Ishikawa (cell line): ENCODE measurements at regions not wholly inside any gene's neighbourhood (a gene's known extent, or its start where the extent isn't known, plus 50 kb on each side); places are given as distances from the start of the nearest gene placed in this dataset.

Experiments
- CEBPB ChIP-seq: IDR thresholded peaks from 2 replicates; pipeline ENCODE4 v1.6.1; 2012
- CREB1 ChIP-seq: IDR thresholded peaks from 2 replicates; pipeline ENCODE4 v1.6.1; 2012; ENCODE audit warnings: low read depth
- EGR1 ChIP-seq: IDR thresholded peaks from 2 replicates; pipeline ENCODE4 v1.6.1; 2012
- EP300 ChIP-seq: IDR thresholded peaks from 2 replicates; pipeline ENCODE4 v1.6.1; 2012; ENCODE audit warnings: borderline replicate concordance
- FOXM1 ChIP-seq: IDR thresholded peaks from 2 replicates; pipeline ENCODE4 v1.6.1; 2012; ENCODE audit warnings: low read depth, borderline replicate concordance
- MAX ChIP-seq: IDR thresholded peaks from 2 replicates; pipeline ENCODE4 v1.6.1; 2012
- NFIC ChIP-seq: IDR thresholded peaks from 2 replicates; pipeline ENCODE4 v1.6.1; 2012
- RAD21 ChIP-seq: IDR thresholded peaks from 2 replicates; pipeline ENCODE4 v1.6.1; 2012; ENCODE audit warnings: low read depth
- REST ChIP-seq: IDR thresholded peaks from 2 replicates; pipeline ENCODE4 v1.6.1; 2012; ENCODE audit warnings: low read depth, mild to moderate bottlenecking
- TAF1 ChIP-seq: IDR thresholded peaks from 2 replicates; pipeline ENCODE4 v1.6.1; 2012; ENCODE audit warnings: low read depth, mild to moderate bottlenecking
- TCF12 ChIP-seq: IDR thresholded peaks from 2 replicates; pipeline ENCODE4 v1.6.1; 2012; ENCODE audit warnings: low read depth
- TEAD4 ChIP-seq: IDR thresholded peaks from 2 replicates; pipeline ENCODE4 v1.6.1; 2012
- YY1 ChIP-seq: IDR thresholded peaks from 2 replicates; pipeline ENCODE4 v1.6.1; 2012; ENCODE audit warnings: low read depth
- ZBTB7A ChIP-seq: IDR thresholded peaks from 2 replicates; pipeline ENCODE4 v1.6.1; 2012; ENCODE audit warnings: low read depth
- TF ChIP-seq, protein P1 (sequence below): IDR thresholded peaks from 2 replicates; pipeline ENCODE4 v1.6.1; 2012

- TF ChIP-seq TAF1, result no peak
- no peak for TF ChIP-seq MAX
- TF ChIP-seq RAD21, result no peak
- TF ChIP-seq EGR1, result no peak
- TF ChIP-seq YY1, result no peak
- no peak for TF ChIP-seq REST
- no peak for TF ChIP-seq ZBTB7A
- no peak for TF ChIP-seq NFIC
- no peak for TF ChIP-seq TCF12
- TF ChIP-seq CREB1, result no peak
- TF ChIP-seq FOXM1, result no peak
These were observed 121.7 kb upstream of the DLG1 start for GRCh38 chr3:197420115-197420514.

DNA sequence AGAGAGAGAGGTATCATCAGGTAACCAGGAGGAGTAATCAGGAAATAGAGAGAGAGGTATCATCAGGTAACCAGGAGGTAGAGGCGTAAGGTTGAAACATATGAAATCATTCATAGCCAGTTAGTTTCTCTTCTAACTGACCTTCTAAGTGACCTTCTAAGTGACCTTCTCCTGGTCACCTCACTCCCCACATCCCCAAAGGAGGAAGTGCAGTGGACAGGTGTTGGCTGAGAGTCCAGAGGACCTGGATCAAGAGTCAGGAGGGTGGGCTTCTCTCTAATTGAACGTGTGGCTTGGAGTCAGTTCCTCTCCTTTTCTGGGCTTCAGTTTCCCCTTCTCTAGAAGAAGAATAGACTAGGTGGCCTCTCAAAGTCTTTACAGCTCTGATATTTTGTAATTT lies 121.3 kb upstream of the DLG1 start:
- no peak for TF ChIP-seq YY1
- no peak for TF ChIP-seq ZBTB7A
- TF ChIP-seq CEBPB, result no peak
- no peak for TF ChIP-seq TEAD4
- no peak for TF ChIP-seq FOXM1
- TF ChIP-seq TCF12, result no peak
- TF ChIP-seq EP300, result no peak
- no peak for TF ChIP-seq EGR1
- TF ChIP-seq, protein P1, sequence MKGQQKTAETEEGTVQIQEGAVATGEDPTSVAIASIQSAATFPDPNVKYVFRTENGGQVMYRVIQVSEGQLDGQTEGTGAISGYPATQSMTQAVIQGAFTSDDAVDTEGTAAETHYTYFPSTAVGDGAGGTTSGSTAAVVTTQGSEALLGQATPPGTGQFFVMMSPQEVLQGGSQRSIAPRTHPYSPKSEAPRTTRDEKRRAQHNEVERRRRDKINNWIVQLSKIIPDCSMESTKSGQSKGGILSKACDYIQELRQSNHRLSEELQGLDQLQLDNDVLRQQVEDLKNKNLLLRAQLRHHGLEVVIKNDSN, result no peak
- no peak for TF ChIP-seq RAD21
- no peak for TF ChIP-seq NFIC
- TF ChIP-seq REST, result no peak
- TF ChIP-seq MAX, result no peak
- no peak for TF ChIP-seq TAF1
- no peak for TF ChIP-seq CREB1

DNA sequence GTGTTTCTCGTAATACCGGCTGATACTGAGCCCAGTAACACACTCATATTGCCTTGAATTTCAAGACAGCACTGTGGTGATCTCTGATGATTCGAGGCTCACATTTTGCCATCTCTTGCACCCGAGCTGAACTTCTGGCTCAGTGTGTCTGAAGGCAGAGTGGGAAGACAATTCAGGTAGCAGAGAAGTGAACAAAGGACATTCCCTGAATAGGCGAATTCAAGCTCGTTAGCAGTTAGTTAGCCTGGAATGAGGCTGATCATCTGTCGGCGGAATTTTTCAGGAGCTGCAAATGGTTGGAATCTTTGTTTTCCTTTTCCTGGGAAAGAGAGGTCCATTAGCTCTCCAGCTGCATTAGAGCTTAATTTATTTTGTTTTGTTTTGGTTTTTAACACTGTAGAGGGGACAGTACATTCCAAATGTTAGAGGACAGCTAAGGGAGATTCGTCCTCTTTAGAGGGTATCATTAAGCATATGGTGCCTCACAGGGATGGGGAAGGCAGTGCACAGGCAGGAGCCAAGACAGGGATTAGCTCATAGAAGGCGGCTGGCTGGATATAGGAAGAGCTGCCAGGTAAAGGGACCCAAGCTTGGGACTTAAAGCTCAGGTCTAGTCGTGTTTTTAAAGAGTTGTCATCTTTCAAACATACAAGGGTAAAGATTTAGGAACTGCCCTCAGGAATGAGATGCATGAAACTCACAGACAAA lies 119.7 kb upstream of the DLG1 start:
- no peak for TF ChIP-seq CREB1
- TF ChIP-seq REST, result no peak
- no peak for TF ChIP-seq TAF1
- TF ChIP-seq RAD21, result no peak
- TF ChIP-seq EGR1, result no peak
- TF ChIP-seq FOXM1, result no peak
- TF ChIP-seq TEAD4, result no peak
- TF ChIP-seq CEBPB, result no peak
- no peak for TF ChIP-seq EP300
- no peak for TF ChIP-seq MAX
- TF ChIP-seq, protein P1, result no peak
- no peak for TF ChIP-seq NFIC

DNA sequence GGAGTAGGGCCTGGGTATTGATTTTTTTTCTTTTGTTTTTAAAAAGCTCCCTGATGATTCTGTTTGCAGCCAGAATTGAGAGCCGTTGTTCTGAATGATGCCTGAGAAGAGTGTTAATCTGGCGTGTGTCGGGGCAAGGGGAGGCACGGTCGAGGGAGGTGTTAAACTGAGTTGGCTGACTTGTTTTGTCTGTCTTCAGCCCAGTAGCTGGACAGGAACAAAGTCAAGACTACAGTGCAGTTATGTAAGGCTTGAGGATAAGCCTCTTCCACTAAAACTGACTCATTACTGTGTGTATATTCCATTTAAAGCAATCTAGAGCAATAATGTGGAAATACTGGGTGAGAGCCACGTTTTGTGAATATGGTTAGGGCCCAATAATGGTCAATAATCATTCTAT lies 119.0 kb upstream of the DLG1 start:
- TF ChIP-seq TEAD4 (no peak), ZBTB7A (no peak), TAF1 (no peak), CEBPB (no peak), YY1 (no peak), RAD21 (no peak), EGR1 (no peak), NFIC (no peak), FOXM1 (no peak)
